Testis (tissue), 2 donors: ENCODE measurements at regions not wholly inside any gene's neighbourhood (a gene's known extent, or its start where the extent isn't known, plus 50 kb on each side); places are given as distances from the start of the nearest gene placed in this dataset.

Source experiments
- DNase-seq: peaks from one replicate; pipeline ENCODE4 v3.0.0-alpha.2; 2019
- H3K27ac ChIP-seq, 2 donors: fragments of 200-600 bp; sonication (generic); one replicate each; pipeline ENCODE4 v1.5.1; 2019
- H3K27me3 ChIP-seq: fragments of 200-600 bp; sonication (generic); one replicate; pipeline ENCODE4 v1.5.1; 2019
- H3K36me3 ChIP-seq: fragments of 200-600 bp; sonication (generic); one replicate; pipeline ENCODE4 v1.5.1; 2017; ENCODE audit warnings: low read depth; ENCODE audit errors: missing control alignments
- H3K4me1 ChIP-seq: fragments of 200-600 bp; sonication (generic); one replicate; pipeline ENCODE4 v1.5.1; 2019
- H3K4me3 ChIP-seq, 2 donors: fragments of 200-600 bp; sonication (generic); one replicate each; pipeline ENCODE4 v1.5.1; 2017 to 2019
- H3K9me3 ChIP-seq: fragments of 200-600 bp; sonication (generic); one replicate; pipeline ENCODE4 v1.5.1; 2017
- POLR2A ChIP-seq: fragments of 450-650 bp; IDR thresholded peaks from one replicate; pipeline ENCODE4 v1.6.1; 2017; ENCODE audit warnings: antibody characterized with exemption, mild to moderate bottlenecking, moderate library complexity
- WGBS, 2 donors: methylation state at CpG; one replicate each; pipeline ENCODE4 v1.1.5; 2018; 5-methylcytosine and 5-hydroxymethylcytosine counted together
- intact Hi-C: fragments of 100-400 bp; cut with DNase I; formaldehyde crosslinking; loops from one replicate; pipeline ENCODE4 v1.15.1; 2023; ENCODE audit warnings: low total_unique reads
- TF ChIP-seq, protein P1 (sequence below), 3 experiments: fragments of 450-650 bp in 2 of 3; fragments of 200-600 bp in 1 of 3; sonication (generic) in 1 of 3; IDR thresholded peaks; one replicate each; pipeline ENCODE4 v1.5.1; 2016 to 2019; ENCODE audit warnings: antibody characterized with exemption in 3 of 3, mild to moderate bottlenecking in 2 of 3, moderate library complexity in 1 of 3

DNA sequence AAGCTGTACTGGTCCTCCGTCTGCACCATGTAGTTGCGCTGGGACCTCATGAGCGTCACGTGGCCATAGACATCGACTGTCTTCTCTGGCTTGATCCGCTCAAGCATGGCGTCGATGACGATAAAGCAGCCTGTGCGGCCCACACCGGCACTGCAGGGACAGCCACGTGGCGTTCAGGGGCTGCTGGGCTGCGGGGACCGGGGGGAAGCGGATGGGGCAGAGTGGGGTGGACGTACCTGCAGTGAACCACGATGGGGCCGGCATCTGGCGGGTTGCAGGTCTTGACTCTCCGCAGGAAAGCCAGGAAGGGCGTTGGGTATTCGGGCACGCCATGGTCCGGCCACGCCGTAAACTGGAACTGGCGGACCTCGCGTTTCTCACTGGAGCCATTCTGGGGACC lies 128.5 kb downstream of the PTPRS start:
- no peak overlapping the region for H3K27ac ChIP-seq
- intact Hi-C loops: loop anchor here (10.0 kb wide), 1 partner anchor 373 kb away; no protein-coding TSS in a partner anchor
- WGBS, 2 donors: 93 to 98% methylated on average over 10 to 30 of the region's 30 CpGs
- H3K27me3 ChIP-seq: no peaks in the 10 kb centered on the region
- no peaks in the 10 kb centered on the region for H3K36me3 ChIP-seq
- H3K4me3 ChIP-seq: no peak overlapping the region
- TF ChIP-seq, protein P1, sequence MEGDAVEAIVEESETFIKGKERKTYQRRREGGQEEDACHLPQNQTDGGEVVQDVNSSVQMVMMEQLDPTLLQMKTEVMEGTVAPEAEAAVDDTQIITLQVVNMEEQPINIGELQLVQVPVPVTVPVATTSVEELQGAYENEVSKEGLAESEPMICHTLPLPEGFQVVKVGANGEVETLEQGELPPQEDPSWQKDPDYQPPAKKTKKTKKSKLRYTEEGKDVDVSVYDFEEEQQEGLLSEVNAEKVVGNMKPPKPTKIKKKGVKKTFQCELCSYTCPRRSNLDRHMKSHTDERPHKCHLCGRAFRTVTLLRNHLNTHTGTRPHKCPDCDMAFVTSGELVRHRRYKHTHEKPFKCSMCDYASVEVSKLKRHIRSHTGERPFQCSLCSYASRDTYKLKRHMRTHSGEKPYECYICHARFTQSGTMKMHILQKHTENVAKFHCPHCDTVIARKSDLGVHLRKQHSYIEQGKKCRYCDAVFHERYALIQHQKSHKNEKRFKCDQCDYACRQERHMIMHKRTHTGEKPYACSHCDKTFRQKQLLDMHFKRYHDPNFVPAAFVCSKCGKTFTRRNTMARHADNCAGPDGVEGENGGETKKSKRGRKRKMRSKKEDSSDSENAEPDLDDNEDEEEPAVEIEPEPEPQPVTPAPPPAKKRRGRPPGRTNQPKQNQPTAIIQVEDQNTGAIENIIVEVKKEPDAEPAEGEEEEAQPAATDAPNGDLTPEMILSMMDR (IDR thresholded peaks at IDR 0.05): no peak
- TF ChIP-seq POLR2A: no peak
- H3K9me3 ChIP-seq: no peaks in the 10 kb centered on the region
- no peaks in the 10 kb centered on the region for H3K4me1 ChIP-seq
- no peak for DNase-seq

DNA sequence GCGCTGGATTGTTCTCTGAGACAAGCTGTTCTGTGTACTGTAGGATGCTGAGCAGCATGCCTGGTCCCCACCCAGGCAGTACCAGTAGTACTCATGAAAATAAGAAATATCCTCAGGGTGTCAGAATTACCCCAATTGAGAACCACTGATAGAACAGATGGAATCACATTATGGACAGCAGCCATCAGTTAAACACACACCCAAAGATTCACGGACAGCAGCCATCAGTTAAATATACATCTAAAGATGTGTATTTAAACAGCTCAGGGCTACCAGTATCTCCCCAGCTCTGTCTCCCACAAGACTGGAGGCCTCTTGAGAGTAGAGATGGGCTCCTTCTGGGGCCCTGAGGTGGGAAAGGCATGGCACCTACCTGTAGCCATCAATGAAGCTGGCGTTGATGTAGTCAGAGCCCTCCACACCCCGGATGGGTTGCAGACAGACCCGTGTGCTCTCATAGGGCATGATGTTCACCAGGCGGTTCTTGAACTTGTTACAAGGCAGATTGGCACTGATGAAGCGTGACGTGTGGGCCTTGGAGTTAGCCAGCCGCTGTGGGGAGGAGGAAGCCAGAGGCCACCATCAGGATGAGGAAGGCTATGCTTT lies 129.3 kb downstream of the PTPRS start:
- WGBS, 2 donors: 97 to 100% methylated on average over 9 of the region's 9 CpGs
- Histone ChIP-seq H3K4me1 (no peaks in the 10 kb centered on the region), H3K4me3 (no peak overlapping the region), H3K27ac (no peak overlapping the region), H3K27me3 (no peaks in the 10 kb centered on the region), H3K36me3 (no peaks in the 10 kb centered on the region), H3K9me3 (no peaks in the 10 kb centered on the region)
- no peak for TF ChIP-seq POLR2A
- TF ChIP-seq, protein P1 (IDR thresholded peaks at IDR 0.05): no peak
- DNase-seq: no peak
- intact Hi-C loops: loop anchor here (10.0 kb wide), 1 partner anchor 373 kb away; no protein-coding TSS in a partner anchor

DNA sequence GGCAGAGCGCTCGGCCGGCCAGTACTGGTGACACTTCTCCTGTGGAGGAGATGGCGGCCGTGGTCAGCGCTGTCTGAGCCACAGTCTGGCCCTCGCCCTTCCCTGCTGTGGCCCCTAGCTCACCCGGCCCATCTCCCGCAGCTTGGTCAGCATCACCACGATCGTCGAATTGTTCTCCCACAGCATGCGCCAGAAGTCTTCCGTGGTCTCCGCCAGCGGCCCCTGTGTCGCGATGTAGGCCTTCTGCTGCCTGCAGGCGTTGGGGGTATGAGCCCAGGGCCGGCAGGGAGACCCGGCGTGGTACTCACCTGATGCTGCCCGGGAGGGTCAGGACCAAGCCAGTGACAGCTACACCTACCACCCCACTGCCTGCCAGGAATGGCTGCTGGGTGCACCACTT lies 130.1 kb downstream of the PTPRS start:
- intact Hi-C loops: loop anchor here (10.0 kb wide), 1 partner anchor 374 kb away; no protein-coding TSS in a partner anchor

DNA sequence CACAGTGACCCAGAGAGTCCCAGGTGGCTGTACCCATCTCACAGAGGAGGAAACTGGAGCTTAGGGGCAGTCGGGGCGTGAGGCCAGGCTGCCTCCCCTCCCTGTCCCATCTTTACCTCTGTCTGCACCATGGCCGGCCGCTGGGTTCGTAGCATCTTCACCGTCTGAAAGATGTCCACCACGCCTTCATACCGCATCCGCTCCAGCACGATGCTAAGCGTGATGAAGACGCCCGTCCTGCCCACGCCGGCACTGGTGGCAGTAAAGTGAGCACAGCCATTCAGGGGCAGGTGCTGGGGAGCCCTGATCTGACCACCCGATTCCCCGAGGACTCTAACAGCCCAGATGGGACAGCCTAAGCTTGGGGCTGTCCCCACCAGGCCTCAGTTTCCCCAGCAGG lies 132.8 kb downstream of the PTPRS start:
- TF ChIP-seq, protein P1 (IDR thresholded peaks at IDR 0.05): no peak
- TF ChIP-seq POLR2A: no peak
- DNase-seq: no peak
- 91 to 97% methylated on average over 17 of the region's 17 CpGs for WGBS, 2 donors
- Histone ChIP-seq H3K27ac (no peak overlapping the region), H3K36me3 (no peaks in the 10 kb centered on the region), H3K27me3 (no peaks in the 10 kb centered on the region), H3K4me3 (no peak overlapping the region), H3K4me1 (no peaks in the 10 kb centered on the region), H3K9me3 (no peaks in the 10 kb centered on the region)
- intact Hi-C loops: no loop called here

More for the DNA sequence above, 130.1 kb downstream of the PTPRS start:
- Histone ChIP-seq H3K27ac (no peak overlapping the region), H3K4me3 (no peak overlapping the region), H3K4me1 (no peaks in the 10 kb centered on the region), H3K27me3 (no peaks in the 10 kb centered on the region), H3K36me3 (no peaks in the 10 kb centered on the region), H3K9me3 (no peaks in the 10 kb centered on the region)
- 96 to 97% methylated on average over 11 to 23 of the region's 23 CpGs for WGBS, 2 donors
- no peak for TF ChIP-seq POLR2A
- TF ChIP-seq, protein P1 (IDR thresholded peaks at IDR 0.05): no peak
- no peak for DNase-seq

DNA sequence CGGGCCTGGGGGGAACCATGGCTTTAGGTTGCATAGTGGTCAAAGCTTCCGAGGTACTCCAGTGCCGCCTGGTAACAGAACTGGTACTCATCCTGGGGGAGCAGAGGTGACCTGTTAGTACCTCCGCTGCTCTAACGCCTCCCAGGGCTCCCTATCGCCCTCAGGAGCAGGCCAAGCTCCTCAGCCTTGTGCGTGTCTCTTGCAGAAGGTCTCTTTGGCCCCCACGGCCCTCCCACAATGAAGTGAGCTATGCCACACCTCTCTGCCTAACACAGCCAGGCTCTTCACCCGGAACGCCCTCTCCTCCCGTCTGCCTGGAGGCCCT lies 133.9 kb downstream of the PTPRS start:
- H3K27me3 ChIP-seq: no peaks in the 10 kb centered on the region
- no peak for DNase-seq
- H3K4me1 ChIP-seq: no peaks in the 10 kb centered on the region
- no peak overlapping the region for H3K27ac ChIP-seq
- H3K4me3 ChIP-seq: no peak overlapping the region
- 82 to 88% methylated on average over 5 to 10 of the region's 11 CpGs for WGBS, 2 donors
- no peaks in the 10 kb centered on the region for H3K9me3 ChIP-seq
- TF ChIP-seq, protein P1 (IDR thresholded peaks at IDR 0.05): no peak
- TF ChIP-seq POLR2A: no peak
- H3K36me3 ChIP-seq: no peaks in the 10 kb centered on the region
- intact Hi-C loops: no loop called here
